SK-N-SH treated with all-trans-retinoic acid at 6 μM for 48 hours (cell line): ENCODE measurements at regions not wholly inside any gene's neighbourhood (a gene's known extent, or its start where the extent isn't known, plus 50 kb on each side); places are given as distances from the start of the nearest gene placed in this dataset.

Experiments used
- BACH2 ChIP-seq: fragments of 250-450 bp; sonication (Bioruptor Pico); IDR thresholded peaks from 2 replicates; pipeline ENCODE4 v1.9.0; 2021; ENCODE audit warnings: mild to moderate bottlenecking, borderline replicate concordance
- TCF4 ChIP-seq: fragments of 250-450 bp; sonication (Bioruptor Pico); IDR thresholded peaks from 2 replicates; pipeline ENCODE4 v1.8.0; 2021; ENCODE audit warnings: mild to moderate bottlenecking, moderate library complexity, borderline replicate concordance
- ZNF70 ChIP-seq: fragments of 450-650 bp; formaldehyde crosslinking; IDR thresholded peaks from 2 replicates; pipeline ENCODE4 v1.5.0; 2020; ENCODE audit warnings: mild to moderate bottlenecking, moderate library complexity
- TF ChIP-seq, protein P1 (sequence below): fragments of 250-450 bp; sonication (Bioruptor Pico); IDR thresholded peaks from 2 replicates; pipeline ENCODE4 v1.8.0; 2020; ENCODE audit warnings: mild to moderate bottlenecking, moderate library complexity, borderline replicate concordance

DNA sequence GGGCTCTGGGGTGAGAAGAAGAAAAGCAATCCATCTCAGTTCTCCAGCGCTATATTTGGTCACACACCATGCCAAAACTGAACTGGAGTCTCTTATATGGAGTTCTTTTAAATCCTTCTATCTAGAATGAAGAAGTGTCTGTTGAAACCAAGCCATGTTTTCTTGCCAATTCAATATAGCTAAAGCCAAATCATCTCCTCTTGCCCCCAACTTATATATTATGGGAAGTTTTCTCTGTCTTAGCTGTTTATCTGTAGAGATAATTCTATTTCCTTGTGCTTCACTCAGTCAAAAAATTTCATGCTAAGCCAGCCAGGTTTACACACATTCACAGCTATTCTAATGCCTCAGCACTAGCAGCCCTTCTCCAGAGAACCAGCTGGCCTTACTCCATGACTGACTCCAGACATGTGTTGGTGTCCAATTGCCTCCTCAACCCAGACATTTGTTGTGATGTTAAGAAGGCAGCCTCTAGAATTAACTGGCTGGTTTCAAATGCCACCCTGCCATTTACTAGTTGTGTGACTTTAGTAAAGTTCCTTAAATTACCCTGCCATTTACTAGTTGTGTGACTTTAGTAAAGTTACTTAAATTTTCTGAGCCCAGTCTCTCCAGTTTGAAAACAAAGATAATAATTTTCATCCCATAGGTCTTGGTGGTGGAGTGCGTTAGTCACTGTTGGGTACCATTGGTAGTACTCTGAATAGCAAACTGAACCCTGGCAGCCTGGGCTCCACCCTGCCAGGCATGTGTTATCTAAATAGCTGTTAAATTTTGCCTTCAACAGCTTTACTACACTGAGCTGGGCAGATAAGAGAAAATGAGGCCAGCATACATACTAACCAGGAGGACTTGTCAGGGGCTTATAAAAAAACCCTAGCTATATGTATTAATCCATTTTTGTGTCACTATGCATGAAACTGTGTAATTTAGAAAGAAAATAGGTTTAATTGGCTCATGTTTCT, 525.1 kb downstream of the LMO7 start:
- no peak for TF ChIP-seq BACH2
- no peak for TF ChIP-seq TCF4 (CRISPR knock-in tag)
- no peak for TF ChIP-seq ZNF70 (CRISPR knock-in tag)
- TF ChIP-seq, protein P1, sequence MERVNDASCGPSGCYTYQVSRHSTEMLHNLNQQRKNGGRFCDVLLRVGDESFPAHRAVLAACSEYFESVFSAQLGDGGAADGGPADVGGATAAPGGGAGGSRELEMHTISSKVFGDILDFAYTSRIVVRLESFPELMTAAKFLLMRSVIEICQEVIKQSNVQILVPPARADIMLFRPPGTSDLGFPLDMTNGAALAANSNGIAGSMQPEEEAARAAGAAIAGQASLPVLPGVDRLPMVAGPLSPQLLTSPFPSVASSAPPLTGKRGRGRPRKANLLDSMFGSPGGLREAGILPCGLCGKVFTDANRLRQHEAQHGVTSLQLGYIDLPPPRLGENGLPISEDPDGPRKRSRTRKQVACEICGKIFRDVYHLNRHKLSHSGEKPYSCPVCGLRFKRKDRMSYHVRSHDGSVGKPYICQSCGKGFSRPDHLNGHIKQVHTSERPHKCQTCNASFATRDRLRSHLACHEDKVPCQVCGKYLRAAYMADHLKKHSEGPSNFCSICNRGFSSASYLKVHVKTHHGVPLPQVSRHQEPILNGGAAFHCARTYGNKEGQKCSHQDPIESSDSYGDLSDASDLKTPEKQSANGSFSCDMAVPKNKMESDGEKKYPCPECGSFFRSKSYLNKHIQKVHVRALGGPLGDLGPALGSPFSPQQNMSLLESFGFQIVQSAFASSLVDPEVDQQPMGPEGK (CRISPR knock-in tag) = no peak
